ENCODE measurements at regions not wholly inside any gene's neighbourhood (a gene's known extent, or its start where the extent isn't known, plus 50 kb on each side); places are given as distances from the start of the nearest gene placed in this dataset.

GRCh38 chr5:124923131-124923530, 176.7 kb upstream of the ZNF608 start:
- DNase-seq, result no peak
- TF ChIP-seq GATA1 (IDR thresholded peaks at IDR 0.05; ENCODE audit: low read depth, low read length) (no peak), POLR2A (IDR thresholded peaks at IDR 0.05; ENCODE audit: low read length) (no peak)

GRCh38 chr5:124924729-124925128, 178.3 kb upstream of the ZNF608 start:
- TF ChIP-seq GATA1 (IDR thresholded peaks at IDR 0.05; ENCODE audit: low read depth, low read length), result no peak
- no peak for TF ChIP-seq POLR2A (IDR thresholded peaks at IDR 0.05; ENCODE audit: low read length)
- no peak for DNase-seq

- DNase-seq, result no peak
- TF ChIP-seq POLR2A (IDR thresholded peaks at IDR 0.05; ENCODE audit: low read length) (no peak), GATA1 (IDR thresholded peaks at IDR 0.05; ENCODE audit: low read depth, low read length) (no peak)
These were observed 181.3 kb upstream of the ZNF608 start for GRCh38 chr5:124927735-124928134.

- TF ChIP-seq GATA1 (IDR thresholded peaks at IDR 0.05; ENCODE audit: low read depth, low read length), result no peak
- no peak for TF ChIP-seq POLR2A (IDR thresholded peaks at IDR 0.05; ENCODE audit: low read length)
- no peak for DNase-seq
These were observed 182.6 kb upstream of the ZNF608 start for GRCh38 chr5:124929000-124929399.

- DNase-seq, result no peak
These were observed 186.6 kb upstream of the ZNF608 start for GRCh38 chr5:124932791-124933600.

GRCh38 chr5:124935065-124935464, 188.6 kb upstream of the ZNF608 start:
- no peak for DNase-seq
- TF ChIP-seq POLR2A (IDR thresholded peaks at IDR 0.05; ENCODE audit: low read length) (no peak), GATA1 (IDR thresholded peaks at IDR 0.05; ENCODE audit: low read depth, low read length) (no peak)

More at GRCh38 chr5:124932791-124933600, 186.6 kb upstream of the ZNF608 start:
- TF ChIP-seq GATA1 (IDR thresholded peaks at IDR 0.05; ENCODE audit: low read depth, low read length) (no peak), POLR2A (IDR thresholded peaks at IDR 0.05; ENCODE audit: low read length) (no peak)

GRCh38 chr5:124936626-124936933, 190.1 kb upstream of the ZNF608 start:
- TF ChIP-seq GATA1 (IDR thresholded peaks at IDR 0.05; ENCODE audit: low read depth, low read length), result no peak
- TF ChIP-seq POLR2A (IDR thresholded peaks at IDR 0.05; ENCODE audit: low read length), result no peak

GRCh38 chr5:124941051-124942049, 194.9 kb upstream of the ZNF608 start:
- DNase-seq, result no peak
- TF ChIP-seq POLR2A (IDR thresholded peaks at IDR 0.05; ENCODE audit: low read length), result no peak
- no peak for TF ChIP-seq GATA1 (IDR thresholded peaks at IDR 0.05; ENCODE audit: low read depth, low read length)

More at GRCh38 chr5:124936626-124936933, 190.1 kb upstream of the ZNF608 start:
- no peak for DNase-seq

GRCh38 chr5:124948062-124948753, 201.8 kb upstream of the ZNF608 start:
- TF ChIP-seq GATA1 (IDR thresholded peaks at IDR 0.05; ENCODE audit: low read depth, low read length) (no peak), POLR2A (IDR thresholded peaks at IDR 0.05; ENCODE audit: low read length) (no peak)
- DNase-seq, result no peak

GRCh38 chr5:124948754-124949275, 202.4 kb upstream of the ZNF608 start:
- TF ChIP-seq GATA1 (IDR thresholded peaks at IDR 0.05; ENCODE audit: low read depth, low read length) (no peak), POLR2A (IDR thresholded peaks at IDR 0.05; ENCODE audit: low read length) (no peak)
- DNase-seq, result no peak

GRCh38 chr5:124949862-124950261, 203.4 kb upstream of the ZNF608 start:
- TF ChIP-seq POLR2A (IDR thresholded peaks at IDR 0.05; ENCODE audit: low read length) (no peak), GATA1 (IDR thresholded peaks at IDR 0.05; ENCODE audit: low read depth, low read length) (no peak)
- DNase-seq, result no peak

- TF ChIP-seq GATA1 (IDR thresholded peaks at IDR 0.05; ENCODE audit: low read depth, low read length) (no peak), POLR2A (IDR thresholded peaks at IDR 0.05; ENCODE audit: low read length) (no peak)
- DNase-seq, result no peak
These were observed 204.7 kb upstream of the ZNF608 start for GRCh38 chr5:124951105-124951504.

GRCh38 chr5:124951661-124952060, 205.2 kb upstream of the ZNF608 start:
- TF ChIP-seq POLR2A (IDR thresholded peaks at IDR 0.05; ENCODE audit: low read length) (no peak), GATA1 (IDR thresholded peaks at IDR 0.05; ENCODE audit: low read depth, low read length) (no peak)
- no peak for DNase-seq

Measured in erythroblast (primary cell).